Activated CD8-positive, alpha-beta memory T cell treated with anti-CD3 and anti-CD28 coated beads, Interleukin-2, amount 50 U/mL, for 24 hours (primary cell): ENCODE measurements at regions not wholly inside any gene's neighbourhood (a gene's known extent, or its start where the extent isn't known, plus 50 kb on each side); places are given as distances from the start of the nearest gene placed in this dataset.

Source experiments
- DNase-seq: peaks from one replicate; pipeline ENCODE4 v3.0.0-alpha.2; 2020; ENCODE audit errors: extremely low read depth

DNA sequence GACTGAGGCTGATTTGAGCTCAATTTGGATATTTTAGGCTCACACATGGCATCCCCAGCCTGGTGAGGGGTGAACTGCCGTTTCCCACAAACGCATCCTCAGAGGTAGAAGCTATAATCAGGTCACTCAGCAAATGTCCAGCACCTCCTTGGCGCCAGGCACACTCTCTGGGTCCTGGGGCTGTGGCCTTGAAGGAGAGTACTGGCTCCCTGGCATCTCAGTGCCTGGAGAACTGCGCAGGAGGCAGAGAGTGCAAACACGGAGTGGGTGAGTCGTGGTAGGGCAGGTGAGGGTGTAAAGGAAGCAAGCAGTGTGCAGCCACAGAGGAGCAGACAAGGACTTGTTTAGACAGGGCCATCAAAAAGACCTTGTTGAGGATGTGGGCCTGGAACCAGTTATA, 224.0 kb upstream of the ZNF32 start:
- no peak for DNase-seq

DNA sequence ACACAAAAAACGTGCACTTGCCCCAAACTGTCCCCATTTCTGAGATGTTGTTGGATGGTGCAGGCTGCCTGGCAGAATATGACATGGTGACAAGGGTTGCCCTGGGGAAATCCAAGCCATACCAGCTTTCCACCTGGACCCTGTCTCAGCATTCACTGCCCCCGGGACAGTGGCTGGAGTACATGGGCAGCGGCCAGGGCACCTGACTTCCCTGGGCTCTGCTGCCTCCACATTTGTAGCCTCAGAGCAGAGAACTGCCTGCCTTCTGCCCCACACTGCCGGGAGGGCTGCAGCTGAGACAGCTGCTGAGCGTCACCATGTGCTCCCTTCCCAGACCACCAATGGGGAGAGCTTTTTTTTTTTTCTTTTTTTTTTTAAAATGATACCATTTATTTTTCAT, 222.9 kb upstream of the ZNF32 start:
- DNase-seq: no peak

DNA sequence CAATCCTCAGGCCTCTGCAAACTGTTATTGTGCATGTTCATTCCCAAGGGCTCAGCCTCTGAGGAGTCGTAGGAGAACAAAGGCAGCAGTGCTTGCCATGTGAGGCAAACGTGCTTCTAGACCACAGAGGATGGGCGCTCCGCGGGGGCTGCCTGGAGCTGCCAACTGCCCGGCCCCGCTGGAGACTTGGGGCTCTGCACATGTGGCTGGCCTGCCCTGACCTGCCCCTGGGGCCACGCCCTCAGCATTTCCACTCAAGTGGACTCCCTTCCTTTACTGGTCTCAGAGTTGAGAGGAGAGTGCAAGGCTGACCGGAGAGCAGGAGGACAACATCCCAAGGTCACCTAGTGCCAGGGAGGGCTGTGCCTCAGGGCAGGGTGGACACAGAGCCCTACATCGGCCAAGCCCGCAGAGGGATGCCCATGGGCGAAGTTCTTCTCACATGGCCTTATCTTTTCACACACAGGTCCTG, 222.3 kb upstream of the ZNF32 start:
- DNase-seq: no peak

DNA sequence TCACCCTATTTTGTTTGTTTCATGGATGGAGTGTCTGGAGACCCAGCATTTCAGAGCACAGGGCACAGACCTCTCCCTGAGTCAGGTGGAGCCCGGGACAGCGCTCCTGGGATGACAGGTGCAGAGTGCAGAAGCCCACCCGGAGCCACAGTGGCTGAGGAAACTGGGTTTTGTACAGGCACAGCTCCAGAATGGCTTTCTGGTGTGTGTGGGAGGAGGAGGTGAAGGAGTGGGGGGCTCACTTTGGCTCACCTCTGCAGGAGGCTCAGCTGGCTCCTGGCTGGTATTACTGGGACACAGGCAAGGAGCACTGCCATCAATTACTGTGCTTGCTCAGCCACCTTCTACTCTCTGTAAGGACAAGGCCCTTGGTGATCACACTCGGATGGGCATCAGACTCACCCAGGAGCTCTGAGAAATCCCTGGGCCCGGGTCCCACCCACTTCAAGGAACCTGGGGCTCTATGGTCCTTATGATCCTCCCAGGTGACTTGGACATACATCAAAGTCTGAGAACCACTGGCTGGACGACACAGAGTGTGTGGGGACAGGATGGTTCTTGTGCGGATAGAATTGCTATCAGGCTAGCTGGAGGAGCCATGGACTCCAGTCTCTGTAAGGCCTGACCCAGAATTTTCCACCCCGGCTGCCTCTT, 221.1 kb upstream of the ZNF32 start:
- DNase-seq: no peak

DNA sequence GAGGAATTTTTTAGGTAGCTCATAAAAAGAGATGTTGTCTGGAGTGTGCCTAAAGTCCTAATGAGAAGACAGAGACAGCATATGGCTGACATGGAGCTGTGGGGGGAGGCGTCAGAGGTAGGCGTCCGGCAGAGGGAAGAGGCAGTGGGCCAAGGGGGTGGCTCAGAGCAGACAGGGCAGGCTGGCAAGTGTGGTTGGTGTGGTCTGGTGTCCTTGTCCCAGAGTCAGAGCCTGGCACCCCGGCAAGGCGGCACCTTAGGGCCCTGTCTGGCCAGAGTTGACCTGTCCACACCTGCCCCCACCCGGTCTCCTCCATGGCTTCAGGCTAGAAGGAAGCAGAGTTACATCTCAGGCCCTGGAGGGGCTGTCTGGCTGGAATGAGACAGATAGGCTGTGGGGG, 220.3 kb upstream of the ZNF32 start:
- DNase-seq: no peak

DNA sequence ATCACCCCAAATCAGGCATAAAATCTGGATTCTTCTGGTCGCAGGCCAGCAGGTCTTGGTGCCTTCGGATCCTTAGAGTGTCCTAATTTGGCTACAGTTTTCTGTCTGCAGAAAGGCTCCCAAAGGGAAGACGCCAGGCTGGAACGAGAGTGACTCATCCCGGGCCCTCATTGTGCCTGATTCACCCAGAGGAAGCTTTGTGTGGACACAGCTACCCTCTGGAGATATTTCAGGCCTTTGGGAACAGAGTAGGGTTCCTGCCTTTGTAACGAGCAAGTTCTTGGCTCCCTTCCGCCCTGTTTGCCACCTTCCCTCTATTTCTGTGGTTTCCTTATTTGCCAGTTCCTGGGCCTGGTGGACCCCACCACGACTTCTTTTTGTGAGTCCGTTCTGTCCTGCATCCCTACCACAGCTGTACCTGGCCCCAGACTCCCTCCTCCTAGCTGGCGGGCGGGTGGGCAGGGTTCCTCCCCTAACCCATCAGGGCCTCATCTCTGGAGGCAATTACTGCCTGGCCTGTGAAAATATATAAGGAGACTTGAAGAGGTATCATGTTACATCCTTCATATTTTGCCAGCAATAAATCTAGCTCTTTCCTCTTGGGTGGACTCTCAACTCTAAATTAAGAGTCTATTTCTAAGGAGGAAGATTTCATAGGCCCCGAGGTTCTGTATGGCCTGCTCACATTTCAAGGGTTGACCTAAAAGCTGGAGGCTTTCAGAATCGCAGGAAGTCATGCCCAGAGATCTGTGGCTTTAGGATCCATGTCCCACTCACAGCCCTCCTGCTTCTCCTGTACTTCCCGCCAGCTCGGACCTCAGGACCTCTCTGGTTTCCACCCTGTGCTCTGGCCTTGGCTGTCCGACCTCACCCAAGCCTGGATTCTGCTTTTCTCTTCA, 219.2 kb upstream of the ZNF32 start:
- DNase-seq: no peak

DNA sequence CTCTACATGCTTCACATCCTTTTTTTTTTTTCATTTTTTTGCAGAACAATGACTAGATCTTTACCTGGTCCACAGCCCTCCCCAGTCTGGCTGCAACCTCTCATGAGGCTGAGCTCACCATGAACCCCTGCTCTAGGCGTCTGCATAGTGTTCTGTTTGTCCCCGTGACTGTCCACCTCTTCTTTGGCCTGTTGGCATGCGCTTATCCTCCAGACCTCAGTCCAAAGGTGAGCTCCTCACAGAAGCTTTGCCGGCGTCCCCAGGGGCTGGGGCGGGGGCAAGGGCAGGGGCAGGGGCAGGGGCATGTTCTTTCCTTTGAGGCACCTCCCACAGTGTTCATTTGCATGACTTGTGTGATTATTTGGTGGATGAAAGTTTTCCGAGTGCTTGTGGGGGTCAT, 218.4 kb upstream of the ZNF32 start:
- no peak for DNase-seq

DNA sequence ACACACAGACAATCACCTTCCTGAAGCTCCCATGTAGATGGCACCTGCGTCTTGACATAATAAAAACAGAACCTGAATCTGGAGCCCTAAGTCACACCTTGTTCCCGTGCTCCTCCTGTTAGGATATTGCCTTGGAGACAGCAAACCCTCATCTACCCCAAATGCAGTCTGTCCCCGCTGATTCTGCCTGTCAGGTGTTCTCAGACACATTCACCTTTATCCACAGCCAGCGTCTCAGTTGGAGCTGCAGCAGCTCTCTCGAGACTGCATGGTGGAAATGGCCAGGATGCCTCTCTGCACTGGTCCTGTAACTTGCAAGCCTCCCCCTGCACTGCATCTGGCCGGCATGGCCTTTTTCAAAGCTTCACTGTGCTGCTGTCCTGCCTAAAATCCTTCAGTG, 218.0 kb upstream of the ZNF32 start:
- no peak for DNase-seq

DNA sequence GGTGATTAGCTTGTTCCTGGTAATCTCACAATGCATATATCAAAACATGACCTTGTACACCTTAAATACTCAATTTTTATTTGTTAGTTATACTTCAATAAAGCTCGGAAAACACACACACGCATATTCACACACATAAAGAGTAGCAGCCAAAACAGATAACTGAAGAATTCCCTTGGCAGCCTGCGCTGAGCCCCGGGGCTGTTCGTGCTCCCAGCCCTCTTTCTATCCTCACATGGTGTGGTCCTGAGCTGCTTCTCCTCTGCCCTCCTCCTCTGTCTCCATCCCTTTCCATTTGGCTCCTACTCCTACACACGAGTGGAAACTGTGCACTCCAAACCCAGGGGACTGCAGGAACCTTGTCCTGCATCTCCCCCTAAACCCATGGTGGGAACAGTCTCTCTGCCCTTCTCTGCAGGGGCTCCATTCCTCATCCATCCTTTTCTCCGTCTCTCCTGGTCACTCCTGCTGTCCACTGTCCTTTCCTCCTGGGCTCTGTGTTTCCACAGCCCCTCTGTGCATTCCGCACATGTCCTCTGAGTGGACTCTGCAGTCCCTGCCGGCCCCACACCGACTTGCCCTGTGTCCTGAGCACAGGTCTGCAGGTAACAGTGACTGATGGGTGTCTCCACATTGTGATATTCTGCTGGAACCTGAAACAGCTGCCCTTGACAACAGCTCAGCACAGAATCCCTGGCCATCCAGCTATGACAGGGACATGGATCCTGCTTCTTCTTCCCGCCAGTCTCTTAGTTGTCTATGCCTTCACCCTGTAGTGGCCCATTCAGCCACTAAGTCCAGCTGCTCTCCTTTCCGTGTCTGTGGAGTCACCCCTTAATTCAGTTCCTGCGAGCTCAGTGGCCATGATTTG, 216.8 kb upstream of the ZNF32 start:
- no peak for DNase-seq

DNA sequence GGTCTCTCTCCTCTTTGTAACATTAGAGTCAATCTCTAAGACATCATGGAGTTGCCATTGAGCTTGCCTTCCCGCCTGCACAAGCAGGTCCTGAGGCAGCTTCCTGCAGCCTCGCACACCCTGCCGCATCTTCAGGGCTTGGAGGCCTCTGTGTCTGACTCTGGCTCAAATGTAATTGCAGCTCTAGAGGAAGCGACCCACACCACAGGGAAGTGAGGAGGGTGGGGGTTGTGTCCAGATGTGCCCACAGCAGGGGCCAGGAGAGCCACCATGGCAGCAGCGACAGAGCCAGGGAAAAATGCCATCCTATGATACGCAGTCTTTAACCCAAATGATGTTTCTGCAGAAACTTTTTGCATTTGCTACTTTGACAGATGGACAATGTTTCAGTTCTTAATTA, 216.0 kb upstream of the ZNF32 start:
- no peak for DNase-seq

DNA sequence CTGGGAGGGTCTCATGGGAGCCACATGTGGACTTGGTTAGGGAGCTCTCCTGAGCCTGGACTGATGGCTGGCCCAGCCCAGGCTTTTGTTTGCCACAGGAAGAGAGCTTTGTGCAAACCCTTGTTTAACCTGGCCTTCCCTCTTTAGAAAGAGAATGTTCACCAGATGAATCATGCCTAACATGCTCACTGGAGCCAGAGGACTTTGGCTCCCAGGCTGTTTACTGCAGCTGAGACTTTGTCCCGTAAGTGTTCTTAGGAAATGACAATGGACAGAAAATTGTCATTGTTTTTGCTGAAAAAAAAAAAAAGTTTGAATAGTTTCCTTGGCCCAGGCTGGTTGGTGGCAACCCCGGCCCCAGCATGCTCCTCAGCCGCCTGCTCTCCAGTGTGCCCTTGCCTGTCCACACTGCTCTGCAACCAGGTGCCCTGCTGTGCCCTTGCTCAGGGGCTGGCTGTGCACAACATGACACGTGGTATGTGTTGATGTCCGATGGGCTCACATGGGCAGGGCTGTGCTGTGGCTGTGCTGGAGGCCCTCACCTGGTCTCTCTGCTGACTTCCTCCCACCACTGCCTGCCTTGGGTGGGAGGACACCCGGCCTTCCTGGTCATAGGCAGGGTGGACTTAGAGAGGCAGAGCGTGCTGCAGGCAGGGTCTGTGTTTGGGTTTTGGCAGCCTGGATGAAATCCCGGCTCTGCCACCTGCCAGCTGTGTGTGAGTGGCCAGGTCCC, 215.3 kb upstream of the ZNF32 start:
- DNase-seq: no peak

DNA sequence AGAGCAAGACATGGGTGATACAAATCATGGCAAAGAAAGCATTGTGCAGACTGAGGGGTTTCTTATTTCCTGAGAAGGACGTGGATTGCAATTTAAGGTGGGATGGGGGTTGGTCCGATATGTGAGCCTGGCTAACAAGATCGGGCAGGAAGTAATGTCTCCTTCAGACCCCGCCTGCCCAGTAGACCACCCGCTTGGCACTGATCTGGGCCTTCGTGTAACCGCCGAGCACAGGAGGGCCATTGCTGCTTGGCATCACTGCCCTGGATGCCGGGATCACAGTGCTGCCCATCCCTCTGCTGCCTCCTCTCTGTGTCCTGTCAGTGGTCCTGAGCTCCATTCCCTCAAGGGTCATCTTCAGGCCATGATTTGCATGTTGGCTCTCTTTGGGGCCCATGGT, 214.6 kb upstream of the ZNF32 start:
- DNase-seq: no peak

DNA sequence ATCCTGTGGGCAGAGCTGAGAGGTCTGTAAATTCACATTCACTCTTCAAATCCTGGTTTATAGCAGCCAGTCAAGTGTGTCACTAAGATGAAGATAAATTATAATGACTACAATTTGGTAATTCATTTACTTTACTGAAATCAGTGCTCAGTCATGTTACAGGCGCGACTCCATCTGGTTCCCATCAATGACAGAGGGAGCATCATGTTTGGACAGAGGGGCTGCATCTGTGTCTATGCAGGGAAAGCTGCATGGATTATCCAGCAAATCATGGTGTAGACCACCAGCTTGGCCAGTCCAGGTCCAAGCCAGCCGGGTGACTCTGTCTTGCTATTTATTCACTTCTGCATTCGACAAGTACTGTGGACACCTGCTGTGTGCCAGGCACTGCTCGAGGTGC, 214.1 kb upstream of the ZNF32 start:
- DNase-seq: no peak

DNA sequence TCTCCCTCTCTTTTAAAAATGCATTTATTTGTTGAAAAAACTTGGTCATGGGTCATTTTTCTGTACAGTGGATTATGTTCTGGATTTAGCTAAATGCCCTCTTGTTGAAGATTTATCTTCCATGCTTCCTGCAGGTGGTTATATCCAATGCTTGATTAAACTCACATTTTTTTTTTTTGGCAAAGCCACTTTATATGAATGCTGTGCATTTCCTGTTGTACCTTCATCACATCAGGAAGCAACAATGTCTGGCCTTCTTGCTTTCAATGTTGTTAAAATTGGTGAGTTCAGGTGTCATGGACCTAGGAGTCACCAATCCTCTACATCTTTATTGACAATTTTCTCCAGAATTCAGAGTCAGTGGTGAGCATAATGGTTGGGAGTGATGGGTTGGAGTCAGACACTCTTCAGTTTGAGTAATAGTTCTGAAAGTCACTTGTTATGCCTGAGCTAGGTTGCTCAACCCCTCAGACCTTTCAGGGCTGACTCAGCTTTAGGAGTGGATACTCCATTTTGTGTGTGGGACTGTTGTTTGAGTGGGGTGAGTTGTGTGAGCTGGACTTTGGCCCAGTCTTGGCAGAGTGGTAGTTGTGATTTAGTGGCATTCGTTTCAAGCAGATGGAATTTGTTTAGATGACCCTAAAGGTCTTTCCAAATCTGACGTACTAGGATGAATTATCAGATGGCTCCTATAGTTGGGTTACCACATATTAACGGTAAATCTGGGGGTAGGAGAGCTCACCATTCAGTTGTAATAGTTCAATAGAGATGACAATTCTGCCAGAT, 213.5 kb upstream of the ZNF32 start:
- no peak for DNase-seq

DNA sequence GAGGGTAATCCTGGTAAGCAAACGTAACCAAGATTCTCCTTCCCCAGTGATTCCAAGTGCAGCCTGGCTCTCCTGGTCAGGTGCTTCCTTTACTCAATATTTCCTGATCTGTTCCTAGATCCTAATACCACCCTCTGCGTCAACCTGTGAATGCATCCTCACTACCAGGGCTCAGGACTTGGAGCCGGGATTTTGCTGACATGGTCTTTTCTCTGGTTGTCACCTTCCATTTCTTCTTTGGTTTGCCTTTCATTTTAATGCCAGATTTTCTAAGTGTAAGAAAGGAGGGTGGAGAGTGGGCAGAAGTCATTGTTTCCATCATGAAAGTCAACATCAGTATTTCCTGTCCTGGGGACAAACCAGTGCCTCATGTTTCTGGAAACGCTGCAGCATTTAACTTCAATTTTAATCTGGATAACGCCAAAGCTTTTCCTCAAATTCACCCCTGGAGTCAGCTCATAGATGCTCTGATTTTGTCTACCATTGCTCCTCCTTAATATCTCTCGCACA, 210.4 kb upstream of the ZNF32 start:
- no peak for DNase-seq

DNA sequence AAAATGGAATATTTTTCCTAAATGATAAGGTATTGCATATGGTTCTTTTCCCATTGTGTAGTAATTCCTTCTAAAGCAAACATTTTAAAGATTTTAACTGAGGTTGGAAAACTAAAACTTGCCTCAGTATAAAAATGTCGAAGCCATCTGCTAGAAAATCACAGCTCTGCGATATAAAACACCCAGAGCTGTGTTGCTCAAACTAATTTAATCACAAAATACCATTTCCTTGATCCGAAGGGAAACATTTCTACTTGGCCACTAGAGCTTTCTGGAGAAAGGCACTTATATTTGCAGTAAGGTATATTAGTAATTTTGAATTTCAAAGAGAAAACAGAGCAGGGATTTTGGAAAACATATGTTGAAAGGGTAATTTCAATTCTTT, 209.2 kb upstream of the ZNF32 start:
- no peak for DNase-seq

DNA sequence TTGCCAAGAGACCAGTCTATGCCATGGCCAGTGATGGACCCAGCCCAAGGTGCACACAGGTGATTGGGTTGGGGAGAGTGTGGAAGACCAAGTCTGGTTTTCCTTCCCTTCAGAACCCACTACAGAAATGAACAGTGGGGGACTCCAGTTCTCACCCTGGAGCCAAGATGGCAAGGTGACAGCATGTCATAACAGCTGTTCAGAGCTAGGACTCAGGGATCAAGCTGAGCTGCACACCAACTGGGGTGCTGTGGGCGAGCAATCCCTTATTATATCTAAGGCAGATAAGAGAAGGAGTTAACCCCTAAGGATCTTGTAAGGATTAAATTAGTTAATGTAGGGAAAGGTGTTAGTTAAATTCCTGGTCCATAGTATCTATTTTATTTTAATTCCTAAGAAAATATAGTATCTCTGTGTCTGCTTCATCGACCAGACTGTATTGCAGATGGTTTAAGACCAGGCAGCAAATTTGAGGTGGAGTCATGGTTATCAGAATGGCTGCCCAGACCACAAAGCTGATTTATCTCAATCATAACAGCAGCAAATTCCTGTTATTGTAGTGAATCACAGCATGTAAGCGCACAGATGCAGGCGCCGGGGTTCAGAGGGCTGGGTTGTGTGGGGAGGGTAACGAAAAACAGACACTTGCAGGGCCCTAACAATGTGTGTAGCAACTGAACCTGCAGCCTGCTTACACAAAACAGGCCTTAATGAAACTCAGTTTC, 208.7 kb upstream of the ZNF32 start:
- DNase-seq: no peak

DNA sequence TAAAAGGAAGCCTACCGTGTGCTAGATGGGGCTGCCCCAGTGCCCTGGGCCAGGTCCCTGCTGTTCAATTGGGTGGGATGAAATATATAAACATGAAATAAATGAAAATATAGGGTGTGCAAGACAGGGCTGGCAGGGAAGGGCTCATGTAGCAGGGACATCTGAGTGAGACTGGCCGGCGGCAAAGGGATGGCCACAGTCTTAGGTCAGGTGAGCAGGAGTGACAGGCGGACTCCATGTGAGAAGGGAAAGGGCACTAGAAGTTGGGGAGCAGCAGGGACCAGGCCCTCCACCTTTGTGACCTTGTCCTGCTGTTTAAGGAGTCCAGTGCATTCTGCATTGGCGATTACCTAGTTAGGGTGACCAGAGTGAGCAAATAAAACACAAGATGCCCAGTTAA, 207.6 kb upstream of the ZNF32 start:
- DNase-seq: no peak

DNA sequence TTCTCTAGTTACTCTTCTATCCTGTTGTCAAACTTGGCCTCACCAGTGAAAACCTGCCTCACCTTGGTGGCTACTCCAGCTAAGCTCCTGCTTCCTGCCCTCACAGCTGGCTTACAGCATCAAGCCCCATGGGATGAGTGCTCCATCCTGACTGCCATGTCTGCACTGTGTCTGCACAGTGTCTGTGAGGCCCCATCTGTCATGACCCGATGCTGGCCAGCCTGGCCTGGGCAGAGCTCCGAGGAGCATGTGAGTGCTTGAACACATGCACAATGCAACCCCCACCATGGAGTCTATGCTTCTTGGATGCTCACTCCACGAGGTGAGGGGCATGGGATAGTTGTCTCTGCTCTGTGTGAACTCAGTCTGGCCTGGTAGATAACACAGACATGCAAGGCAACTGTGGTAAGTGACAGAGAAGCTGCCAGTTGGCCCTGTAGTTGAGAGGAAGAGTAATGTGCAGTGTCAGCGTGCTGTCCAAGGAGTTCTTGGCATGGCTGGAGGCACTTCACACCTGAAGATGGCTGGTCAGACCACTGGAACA, 207.1 kb upstream of the ZNF32 start:
- DNase-seq: no peak

DNA sequence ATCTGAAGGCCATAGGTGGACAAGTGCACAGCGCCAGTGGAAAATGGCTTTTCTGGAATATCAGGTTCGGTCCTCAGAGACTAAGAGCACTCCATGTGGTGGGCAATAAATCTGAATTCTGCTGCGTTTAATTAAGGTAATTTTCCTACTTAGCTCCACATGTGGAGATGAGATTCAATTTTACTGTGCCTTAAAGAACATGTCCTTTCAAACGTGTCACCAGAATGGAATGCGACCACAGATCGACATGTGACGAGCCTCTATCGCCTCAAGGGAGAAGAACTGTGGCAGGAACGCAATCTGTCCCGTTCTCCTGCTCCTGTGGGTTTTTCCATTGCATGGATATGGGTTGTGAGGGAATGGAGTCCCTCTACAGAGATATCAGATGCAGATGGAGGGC, 205.3 kb upstream of the ZNF32 start:
- no peak for DNase-seq
